HG02943 (cell line): ENCODE measurements at regions not wholly inside any gene's neighbourhood (a gene's known extent, or its start where the extent isn't known, plus 50 kb on each side); places are given as distances from the start of the nearest gene placed in this dataset.

ENCODE experiments used
- ATAC-seq: cut with Tn5 transposase; IDR thresholded peaks from one replicate; pipeline ENCODE4 v1.9.1; 2021; ENCODE audit warnings: mild to moderate bottlenecking, low read depth, moderate library complexity; ENCODE audit not compliant: unreplicated experiment

DNA sequence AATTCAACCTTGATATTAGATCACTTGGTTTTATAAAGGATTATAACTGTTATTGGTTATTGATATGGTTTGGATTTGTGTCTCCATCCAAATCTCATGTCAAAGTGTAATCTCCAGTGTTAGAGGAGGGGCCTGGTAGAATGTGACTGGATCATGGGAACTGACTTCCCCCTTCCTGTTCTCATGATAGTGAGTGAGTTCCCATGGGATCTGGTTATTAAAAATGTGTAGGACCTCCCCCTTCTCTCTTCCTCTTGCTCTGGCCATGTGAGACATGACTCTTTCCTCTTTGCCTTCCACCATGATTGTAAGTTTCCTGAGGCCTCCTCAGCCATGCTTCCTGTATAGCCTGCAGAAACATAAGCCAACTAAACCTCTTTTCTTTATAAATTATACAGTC, 136.0 kb upstream of the UBE2E2 start:
- no peak for ATAC-seq

- no peak for ATAC-seq
These were observed 135.0 kb upstream of the UBE2E2 start for GRCh38 chr3:23068016-23068728.

GRCh38 chr3:23071296-23071695, 131.8 kb upstream of the UBE2E2 start:
- no peak for ATAC-seq

GRCh38 chr3:23071758-23072157, 131.4 kb upstream of the UBE2E2 start:
- no peak for ATAC-seq

GRCh38 chr3:23072693-23073092, 130.4 kb upstream of the UBE2E2 start:
- ATAC-seq = no peak

- no peak for ATAC-seq
These were observed 129.3 kb upstream of the UBE2E2 start for GRCh38 chr3:23073724-23074305.

DNA sequence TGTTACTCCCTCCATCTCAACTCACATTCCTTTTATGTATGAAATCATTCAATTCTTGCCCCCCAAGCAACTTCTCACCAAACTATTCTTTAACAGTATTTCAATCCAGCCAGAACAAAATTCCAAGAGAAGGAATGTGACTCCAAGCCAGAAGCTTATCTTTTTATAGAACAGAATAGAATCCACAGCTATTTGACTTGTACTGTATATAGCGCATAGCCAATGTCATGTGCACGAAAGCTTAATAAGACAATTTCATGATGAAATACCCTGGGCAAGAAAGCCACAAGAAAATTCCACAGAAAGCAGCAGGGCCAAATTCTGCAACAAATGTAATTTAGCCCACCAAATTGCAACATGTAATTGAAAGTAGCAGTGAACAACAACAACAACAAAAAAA, 127.6 kb upstream of the UBE2E2 start:
- no peak for ATAC-seq

GRCh38 chr3:23076437-23076836, 126.7 kb upstream of the UBE2E2 start:
- no peak for ATAC-seq

DNA sequence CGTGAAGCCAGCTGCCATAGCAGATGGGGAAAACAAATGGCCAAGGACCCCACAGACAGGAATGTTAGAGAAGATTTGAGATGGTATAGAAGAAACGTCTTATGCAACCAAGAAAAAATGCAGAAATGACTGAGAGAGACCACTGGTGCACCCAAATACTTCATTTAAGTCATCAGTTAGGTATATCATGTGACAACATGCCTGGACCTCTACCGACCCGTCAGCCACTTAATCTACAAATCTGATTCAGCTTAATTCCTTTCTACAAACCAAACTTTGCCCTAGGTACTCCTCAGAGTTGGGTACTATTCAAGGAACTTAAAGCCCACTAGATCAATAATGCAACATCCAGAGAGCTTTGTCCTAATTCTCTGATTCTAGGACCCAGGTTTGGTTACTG, 126.0 kb upstream of the UBE2E2 start:
- ATAC-seq = no peak

DNA sequence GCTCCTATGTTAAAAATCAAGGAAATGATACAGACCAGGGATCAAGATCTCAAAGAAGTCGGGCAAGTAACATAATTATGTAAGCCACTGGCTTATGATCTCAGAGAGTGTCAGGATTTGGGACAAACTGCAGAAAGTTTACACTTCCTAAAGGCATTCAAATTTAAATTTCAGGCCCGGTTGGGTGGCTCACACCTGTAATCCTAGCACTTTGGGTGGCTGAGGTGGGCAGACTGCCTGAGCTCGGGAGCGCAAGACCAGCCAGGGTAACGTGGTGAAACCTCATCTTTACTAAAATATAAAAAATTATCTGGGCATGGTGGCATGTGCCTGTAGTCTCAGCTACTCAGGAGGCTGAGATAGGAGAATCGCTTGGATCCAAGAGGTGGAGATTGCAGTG, 124.4 kb upstream of the UBE2E2 start:
- ATAC-seq = no peak

GRCh38 chr3:23079976-23080375, 123.2 kb upstream of the UBE2E2 start:
- ATAC-seq = no peak

DNA sequence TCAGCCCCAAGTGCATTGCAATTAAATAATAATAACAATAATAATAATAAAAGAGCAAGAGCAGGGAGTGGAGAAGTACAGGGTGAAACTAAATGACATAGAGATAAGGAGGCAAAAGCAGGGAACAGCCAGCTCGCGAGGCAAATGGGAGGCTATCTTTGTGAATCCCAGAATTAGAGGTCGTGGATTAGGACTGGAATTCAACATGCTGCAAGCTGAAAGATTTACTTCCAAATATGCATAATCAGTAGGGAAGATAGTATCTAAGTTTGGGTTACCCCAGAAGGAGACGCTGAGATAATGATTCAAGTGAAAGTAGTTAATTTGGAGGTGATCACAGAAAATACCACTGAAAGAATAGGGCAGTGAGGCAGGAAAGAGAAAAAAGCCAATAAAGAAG, 119.4 kb upstream of the UBE2E2 start:
- ATAC-seq = no peak

DNA sequence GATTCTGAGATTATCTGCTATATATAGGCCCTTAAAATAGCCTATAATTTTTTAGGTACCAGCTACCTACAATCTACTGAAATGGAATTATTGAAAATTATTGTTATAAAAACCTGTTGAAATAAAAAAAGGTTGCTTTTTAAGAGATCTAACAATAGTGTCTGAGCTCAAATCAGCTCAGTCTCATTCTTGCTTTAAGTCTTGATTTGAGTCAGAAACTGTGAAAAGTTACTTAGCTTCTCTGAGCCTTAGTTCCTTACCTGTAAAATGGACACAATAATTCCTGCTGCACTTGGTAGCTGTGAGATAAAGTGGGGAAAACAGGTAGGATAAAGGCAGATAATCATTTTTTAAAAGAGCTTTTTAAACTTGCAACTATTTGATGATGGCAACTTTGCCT, 118.8 kb upstream of the UBE2E2 start:
- ATAC-seq = no peak

DNA sequence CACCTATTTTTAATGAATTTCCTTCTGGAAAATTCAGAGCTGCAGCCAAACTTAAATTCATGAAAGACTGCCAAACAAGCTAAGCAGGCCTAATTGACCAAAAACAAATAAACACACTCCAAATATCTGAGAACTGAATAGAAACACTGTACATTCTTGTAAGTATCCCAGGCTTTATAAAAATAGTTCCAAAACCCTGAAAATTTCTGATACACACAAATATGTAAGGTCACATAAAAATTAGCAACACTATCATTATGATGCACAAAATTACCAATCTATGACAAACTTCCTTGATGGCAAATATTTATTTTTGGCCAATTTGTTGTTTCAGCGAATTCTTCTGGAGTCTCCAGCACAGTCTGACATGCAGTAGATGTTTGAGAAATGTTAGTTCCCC, 117.9 kb upstream of the UBE2E2 start:
- ATAC-seq = no peak

- no peak for ATAC-seq
These were observed 116.8 kb upstream of the UBE2E2 start for GRCh38 chr3:23086331-23086730.

GRCh38 chr3:23086831-23087230, 116.3 kb upstream of the UBE2E2 start:
- no peak for ATAC-seq

DNA sequence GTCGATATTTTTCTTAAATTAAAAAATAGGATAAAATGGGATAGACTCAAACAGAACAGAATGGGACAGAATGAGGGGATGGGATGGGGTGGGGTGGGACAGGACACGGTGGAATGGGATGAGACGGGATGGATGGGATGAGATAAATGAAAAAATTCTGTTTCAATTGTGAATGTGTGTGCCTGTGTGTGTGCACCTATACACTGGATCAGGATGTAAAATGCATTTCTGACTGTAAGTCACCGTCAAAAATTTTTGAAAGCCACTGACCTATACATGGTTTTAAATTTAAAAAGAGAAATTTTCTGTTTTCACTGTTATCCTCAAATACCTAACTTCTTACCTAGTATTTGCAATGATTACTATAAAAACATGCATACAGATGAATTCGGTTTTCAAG, 108.7 kb upstream of the UBE2E2 start:
- no peak for ATAC-seq

DNA sequence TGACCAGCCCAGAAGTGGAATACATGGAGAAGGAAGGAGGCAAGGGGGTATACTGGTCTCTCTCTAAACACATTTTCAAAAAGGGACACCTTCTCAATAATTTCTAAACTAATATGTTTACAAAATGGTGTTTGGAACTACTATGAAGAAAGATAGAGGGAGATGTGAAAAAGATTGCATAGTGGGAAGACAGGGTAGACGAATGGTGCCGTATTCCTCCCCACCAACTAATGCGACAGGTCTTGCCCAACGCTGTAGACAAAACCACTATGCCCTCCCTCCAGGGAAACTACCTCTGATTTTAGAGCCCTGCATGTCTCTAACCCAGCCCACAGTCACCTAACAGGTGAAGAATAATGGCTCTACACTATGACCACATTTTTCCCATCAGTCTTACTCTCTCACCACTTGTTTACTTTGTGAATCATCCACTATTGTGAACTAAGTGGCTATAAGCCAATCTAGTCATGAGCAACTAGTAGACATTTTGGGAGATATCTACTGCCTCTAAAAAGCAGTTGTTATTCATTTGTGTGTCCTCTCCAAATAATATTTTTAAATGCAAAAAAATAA, 108.2 kb upstream of the UBE2E2 start:
- no peak for ATAC-seq

- no peak for ATAC-seq
These were observed 107.1 kb upstream of the UBE2E2 start for GRCh38 chr3:23096041-23096440.

DNA sequence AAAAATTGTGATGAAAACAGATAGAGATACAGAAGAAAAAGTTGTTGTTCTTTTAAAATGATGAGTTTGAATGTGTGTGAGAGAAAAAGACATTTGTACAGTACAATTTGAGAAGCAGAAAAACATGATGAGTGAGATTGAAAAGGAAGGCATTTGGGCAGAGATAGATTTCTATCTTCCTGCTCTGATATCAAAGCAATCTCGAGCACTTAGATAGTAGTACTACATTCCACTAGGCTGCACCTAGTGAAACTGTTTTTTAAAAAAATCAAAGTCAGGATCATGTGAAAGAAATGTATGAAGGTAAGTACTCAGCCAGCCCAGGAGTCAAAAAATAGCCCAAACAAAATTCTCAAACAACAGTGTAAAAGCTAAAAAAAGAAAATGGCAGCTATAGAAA, 104.1 kb upstream of the UBE2E2 start:
- ATAC-seq = no peak

- no peak for ATAC-seq
These were observed 103.5 kb upstream of the UBE2E2 start for GRCh38 chr3:23099677-23100076.

GRCh38 chr3:23100106-23100505, 103.0 kb upstream of the UBE2E2 start:
- ATAC-seq = no peak
